ENCODE measurements at regions not wholly inside any gene's neighbourhood (a gene's known extent, or its start where the extent isn't known, plus 50 kb on each side); places are given as distances from the start of the nearest gene placed in this dataset.

DNA sequence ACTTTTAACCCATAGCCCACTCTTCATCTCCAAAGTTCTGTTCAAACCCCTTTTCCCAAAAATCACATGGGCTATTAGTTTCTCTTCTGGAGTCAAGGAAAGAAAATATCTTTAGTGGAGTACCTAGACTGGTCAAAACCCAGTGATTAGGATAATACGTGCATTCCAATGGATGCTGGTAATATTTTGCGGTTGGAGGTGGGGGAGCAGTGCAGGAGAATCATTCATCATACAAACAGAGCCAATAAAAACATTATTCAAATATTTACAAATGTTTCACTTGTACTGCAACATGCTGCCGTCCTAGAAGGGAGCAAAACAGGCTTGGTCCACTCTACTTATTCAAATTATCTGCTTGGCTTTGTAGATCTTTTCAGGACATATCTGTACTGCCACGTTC, 57.2 kb upstream of the RAB9B start:
- Histone ChIP-seq H3K36me3 (no peaks in the 10 kb centered on the region), H4K20me1 (ENCODE audit: low read depth) (no peaks in the 10 kb centered on the region), H3K79me2 (ENCODE audit: low read depth) (no peaks in the 10 kb centered on the region), H3K9me3 (ENCODE audit: low read depth) (no peaks in the 10 kb centered on the region), H3K9ac (no peak overlapping the region), H3K4me2 (no peak overlapping the region), H3K27ac (no peak overlapping the region), H2AFZ (replicated peaks) (no peak overlapping the region), H3K4me3 (no peak overlapping the region), H3K4me1 (no peaks in the 10 kb centered on the region), H3F3A (ENCODE audit: low read depth) (no peaks in the 10 kb centered on the region), H3K27me3 (no peaks in the 10 kb centered on the region)
- H3K4me3 Mint-ChIP-seq = no peak overlapping the region
- no peaks in the 10 kb centered on the region for H3K4me1 Mint-ChIP-seq
- TF ChIP-seq EZH2phosphoT487 (IDR thresholded peaks at IDR 0.05) = no peak
- TF ChIP-seq, protein P1, sequence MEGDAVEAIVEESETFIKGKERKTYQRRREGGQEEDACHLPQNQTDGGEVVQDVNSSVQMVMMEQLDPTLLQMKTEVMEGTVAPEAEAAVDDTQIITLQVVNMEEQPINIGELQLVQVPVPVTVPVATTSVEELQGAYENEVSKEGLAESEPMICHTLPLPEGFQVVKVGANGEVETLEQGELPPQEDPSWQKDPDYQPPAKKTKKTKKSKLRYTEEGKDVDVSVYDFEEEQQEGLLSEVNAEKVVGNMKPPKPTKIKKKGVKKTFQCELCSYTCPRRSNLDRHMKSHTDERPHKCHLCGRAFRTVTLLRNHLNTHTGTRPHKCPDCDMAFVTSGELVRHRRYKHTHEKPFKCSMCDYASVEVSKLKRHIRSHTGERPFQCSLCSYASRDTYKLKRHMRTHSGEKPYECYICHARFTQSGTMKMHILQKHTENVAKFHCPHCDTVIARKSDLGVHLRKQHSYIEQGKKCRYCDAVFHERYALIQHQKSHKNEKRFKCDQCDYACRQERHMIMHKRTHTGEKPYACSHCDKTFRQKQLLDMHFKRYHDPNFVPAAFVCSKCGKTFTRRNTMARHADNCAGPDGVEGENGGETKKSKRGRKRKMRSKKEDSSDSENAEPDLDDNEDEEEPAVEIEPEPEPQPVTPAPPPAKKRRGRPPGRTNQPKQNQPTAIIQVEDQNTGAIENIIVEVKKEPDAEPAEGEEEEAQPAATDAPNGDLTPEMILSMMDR (IDR thresholded peaks at IDR 0.05) = no peak
- no peak for TF ChIP-seq EZH2 (IDR thresholded peaks at IDR 0.05)
- H3K27ac Mint-ChIP-seq = no peak overlapping the region
- DNase-seq (ENCODE audit: low spot score) = no peak
- peaks cover 10% of the 10 kb centered on the region for H3K36me3 Mint-ChIP-seq
- peaks cover 2% of the 10 kb centered on the region for H3K27me3 Mint-ChIP-seq (ENCODE audit: insufficient read depth, low read depth)
- peaks cover 27% of the 10 kb centered on the region for H3K9me3 Mint-ChIP-seq

DNA sequence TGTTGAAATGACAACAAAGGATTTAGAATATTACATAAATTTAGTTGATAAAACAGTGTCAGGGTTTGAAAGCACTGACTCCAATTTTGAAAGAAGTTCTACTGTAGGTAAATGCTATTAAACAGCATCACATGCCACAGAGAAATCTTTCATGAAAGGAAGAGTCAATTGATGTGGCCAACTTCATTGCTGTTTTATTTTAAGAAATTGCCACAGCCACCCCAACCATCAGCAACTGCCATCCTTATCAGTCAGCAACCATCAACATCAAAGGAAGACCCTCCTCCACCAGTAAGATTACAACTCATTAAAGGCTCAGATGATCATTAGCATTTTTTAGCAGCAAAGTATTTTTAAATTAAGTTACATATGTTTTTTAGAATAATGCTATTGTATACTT, 54.6 kb upstream of the RAB9B start:
- Mint-ChIP-seq H3K9me3 (peaks cover 27% of the 10 kb centered on the region), H3K27me3 (ENCODE audit: insufficient read depth, low read depth) (peaks cover 2% of the 10 kb centered on the region), H3K4me3 (no peak overlapping the region), H3K36me3 (peaks cover 10% of the 10 kb centered on the region), H3K4me1 (no peaks in the 10 kb centered on the region), H3K27ac (no peak overlapping the region)
- H3K4me3 ChIP-seq = no peak overlapping the region
- H3K4me2 ChIP-seq = no peak overlapping the region
- H3K79me2 ChIP-seq (ENCODE audit: low read depth) = no peaks in the 10 kb centered on the region
- H4K20me1 ChIP-seq (ENCODE audit: low read depth) = no peaks in the 10 kb centered on the region
- no peak overlapping the region for H3K9ac ChIP-seq
- no peaks in the 10 kb centered on the region for H3F3A ChIP-seq (ENCODE audit: low read depth)
- no peak for DNase-seq (ENCODE audit: low spot score)
- H3K27ac ChIP-seq = no peak overlapping the region
- no peaks in the 10 kb centered on the region for H3K36me3 ChIP-seq
- no peaks in the 10 kb centered on the region for H3K4me1 ChIP-seq
- no peaks in the 10 kb centered on the region for H3K27me3 ChIP-seq
- H2AFZ ChIP-seq (replicated peaks) = no peak overlapping the region
- no peak for TF ChIP-seq EZH2phosphoT487 (IDR thresholded peaks at IDR 0.05)
- TF ChIP-seq EZH2 (IDR thresholded peaks at IDR 0.05) = no peak
- no peaks in the 10 kb centered on the region for H3K9me3 ChIP-seq (ENCODE audit: low read depth)

DNA sequence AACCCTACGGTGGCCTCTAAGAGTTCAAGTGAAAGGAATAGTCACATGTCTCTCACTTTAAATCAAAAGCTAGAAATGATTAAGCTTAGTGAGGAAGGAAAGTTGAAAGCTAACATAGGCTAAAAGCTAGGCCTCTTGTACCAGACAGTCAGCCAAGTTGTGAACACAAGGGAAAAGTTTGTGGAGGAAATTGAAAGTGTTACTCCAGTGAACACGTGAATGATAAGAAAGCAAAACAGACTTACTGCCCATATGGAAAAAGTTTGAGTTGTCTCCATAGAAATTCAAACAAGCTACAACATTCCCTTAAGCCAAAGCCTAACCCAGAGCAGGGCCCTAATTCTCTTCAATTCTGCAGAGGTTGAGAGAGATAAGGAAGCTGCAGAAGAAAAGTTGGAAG, 51.5 kb upstream of the RAB9B start:
- H3K36me3 Mint-ChIP-seq = peaks cover 19% of the 10 kb centered on the region
- H3K27me3 Mint-ChIP-seq (ENCODE audit: insufficient read depth, low read depth) = peaks cover 2% of the 10 kb centered on the region
- H2AFZ ChIP-seq (replicated peaks) = no peak overlapping the region

DNA sequence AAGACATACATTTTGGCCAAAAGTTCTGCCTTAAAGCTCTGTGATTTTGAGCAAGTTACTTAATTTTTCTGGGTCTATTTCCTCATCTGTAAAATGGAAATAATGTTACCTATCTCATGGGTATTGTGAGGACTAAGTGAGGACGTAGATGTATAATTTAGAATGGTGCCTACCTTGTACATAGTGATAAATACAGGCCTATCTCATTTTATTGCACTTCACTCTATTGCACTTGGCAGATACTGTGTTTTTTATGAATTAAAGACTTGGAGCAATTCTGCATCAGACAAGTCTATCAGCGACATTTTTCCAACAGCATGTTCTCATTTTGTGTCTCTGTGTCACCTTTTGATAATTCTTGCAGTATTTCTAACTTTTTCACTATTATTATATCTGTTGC, 50.9 kb upstream of the RAB9B start:
- no peaks in the 10 kb centered on the region for H3K36me3 ChIP-seq
- H3F3A ChIP-seq (ENCODE audit: low read depth) = no peaks in the 10 kb centered on the region
- no peak overlapping the region for H3K9ac ChIP-seq
- TF ChIP-seq EZH2 (IDR thresholded peaks at IDR 0.05) = no peak
- TF ChIP-seq EZH2phosphoT487 (IDR thresholded peaks at IDR 0.05) = no peak
- TF ChIP-seq, protein P1 (IDR thresholded peaks at IDR 0.05) = no peak
- no peaks in the 10 kb centered on the region for H3K9me3 ChIP-seq (ENCODE audit: low read depth)
- H3K27me3 Mint-ChIP-seq (ENCODE audit: insufficient read depth, low read depth) = peaks cover 2% of the 10 kb centered on the region
- H3K4me1 Mint-ChIP-seq = no peaks in the 10 kb centered on the region
- no peaks in the 10 kb centered on the region for H3K27me3 ChIP-seq
- H3K4me2 ChIP-seq = no peak overlapping the region
- H4K20me1 ChIP-seq (ENCODE audit: low read depth) = no peaks in the 10 kb centered on the region
- H3K36me3 Mint-ChIP-seq = peaks cover 20% of the 10 kb centered on the region
- H3K27ac ChIP-seq = no peak overlapping the region
- no peaks in the 10 kb centered on the region for H3K4me1 ChIP-seq
- no peaks in the 10 kb centered on the region for H3K79me2 ChIP-seq (ENCODE audit: low read depth)
- no peak overlapping the region for H3K4me3 ChIP-seq
- H2AFZ ChIP-seq (replicated peaks) = no peak overlapping the region
- no peak overlapping the region for H3K4me3 Mint-ChIP-seq
- peaks cover 18% of the 10 kb centered on the region for H3K9me3 Mint-ChIP-seq
- no peak overlapping the region for H3K27ac Mint-ChIP-seq
- DNase-seq (ENCODE audit: low spot score) = no peak

More for the DNA sequence above, 51.5 kb upstream of the RAB9B start:
- H3F3A ChIP-seq (ENCODE audit: low read depth) = no peaks in the 10 kb centered on the region
- H3K9me3 ChIP-seq (ENCODE audit: low read depth) = no peaks in the 10 kb centered on the region
- Mint-ChIP-seq H3K27ac (no peak overlapping the region), H3K4me1 (no peaks in the 10 kb centered on the region), H3K4me3 (no peak overlapping the region), H3K9me3 (peaks cover 18% of the 10 kb centered on the region)
- no peaks in the 10 kb centered on the region for H3K36me3 ChIP-seq
- H3K79me2 ChIP-seq (ENCODE audit: low read depth) = no peaks in the 10 kb centered on the region
- no peaks in the 10 kb centered on the region for H3K27me3 ChIP-seq
- no peaks in the 10 kb centered on the region for H4K20me1 ChIP-seq (ENCODE audit: low read depth)
- H3K4me2 ChIP-seq = no peak overlapping the region
- DNase-seq (ENCODE audit: low spot score) = no peak
- TF ChIP-seq, protein P1 (IDR thresholded peaks at IDR 0.05) = no peak
- TF ChIP-seq EZH2phosphoT487 (IDR thresholded peaks at IDR 0.05) (no peak), EZH2 (IDR thresholded peaks at IDR 0.05) (no peak)
- H3K9ac ChIP-seq = no peak overlapping the region
- no peak overlapping the region for H3K27ac ChIP-seq
- no peaks in the 10 kb centered on the region for H3K4me1 ChIP-seq
- H3K4me3 ChIP-seq = no peak overlapping the region

Data from neural progenitor cell (in vitro differentiated cells).